Liver (tissue), 8 donors: ENCODE measurements at regions not wholly inside any gene's neighbourhood (a gene's known extent, or its start where the extent isn't known, plus 50 kb on each side); places are given as distances from the start of the nearest gene placed in this dataset.

ENCODE experiments used
- DNase-seq: peaks from one replicate; pipeline ENCODE4 v3.0.0-alpha.2; 2017; ENCODE audit warnings: low spot score
- H3K27ac ChIP-seq, 2 donors: one replicate each; pipeline ENCODE4 v1.7.0; 2013; ENCODE audit warnings: inconsistent platforms in 2 of 2, low read length in 2 of 2, control low read depth in 1 of 2, low read depth in 1 of 2, mild to moderate bottlenecking in 1 of 2
- H3K27me3 ChIP-seq, 4 donors: one replicate each; pipeline versions ENCODE4 v1.6.1 to v1.7.0; 2013; ENCODE audit warnings: low read length in 3 of 4, inconsistent platforms in 1 of 4, mild to moderate bottlenecking in 1 of 4, moderate library complexity in 1 of 4; ENCODE audit not compliant: control insufficient read depth in 4 of 4, insufficient read depth in 4 of 4
- H3K36me3 ChIP-seq, 4 donors: one replicate each; pipeline versions ENCODE4 v1.6.1 to v1.7.0; 2013; ENCODE audit warnings: low read length in 3 of 4, mild to moderate bottlenecking in 3 of 4, low read depth in 1 of 4, moderate library complexity in 1 of 4; ENCODE audit not compliant: control insufficient read depth in 4 of 4, insufficient read depth in 3 of 4
- H3K4me1 ChIP-seq, 4 donors: one replicate each; pipeline versions ENCODE4 v1.6.1 to v1.7.0; 2013; ENCODE audit warnings: low read length in 3 of 4, mild to moderate bottlenecking in 3 of 4, moderate library complexity in 1 of 4; ENCODE audit not compliant: control insufficient read depth in 4 of 4, insufficient read depth in 4 of 4
- H3K4me3 ChIP-seq, 3 donors: one replicate each; pipeline versions ENCODE4 v1.6.1 to v1.7.0; 2013; ENCODE audit warnings: low read length in 3 of 3, control low read depth in 1 of 3, low read depth in 1 of 3, mild to moderate bottlenecking in 1 of 3
- H3K9ac ChIP-seq, 2 donors: one replicate each; pipeline ENCODE4 v1.7.0; 2013; ENCODE audit warnings: low read length in 2 of 2, mild to moderate bottlenecking in 2 of 2, moderate library complexity in 2 of 2, control low read depth in 1 of 2, low read depth in 1 of 2
- H3K9me3 ChIP-seq, 4 donors: one replicate each; pipeline versions ENCODE4 v1.6.1 to v1.7.0; 2013; ENCODE audit warnings: low read length in 3 of 4; ENCODE audit not compliant: control insufficient read depth in 4 of 4
- CTCF ChIP-seq: fragments of 150-350 bp; IDR thresholded peaks from 2 replicates; pipeline ENCODE4 v1.5.1; 2017; ENCODE audit warnings: improper control_type of control experiment, low read depth, low read length; ENCODE audit not compliant: missing input control
- EGR1 ChIP-seq, 2 donors: IDR thresholded peaks; 2 replicates each; pipeline ENCODE4 v1.6.1; 2016 to 2018; ENCODE audit warnings: antibody characterized with exemption in 2 of 2, low read depth in 2 of 2
- FOXA1 ChIP-seq: IDR thresholded peaks from 2 replicates; pipeline ENCODE4 v1.6.1; 2016; ENCODE audit warnings: antibody characterized with exemption
- FOXA2 ChIP-seq: IDR thresholded peaks from 2 replicates; pipeline ENCODE4 v1.6.1; 2016; ENCODE audit warnings: antibody characterized with exemption
- GABPA ChIP-seq, 2 donors: IDR thresholded peaks in 1 of 2; conservative IDR thresholded peaks in 1 of 2; 2 replicates each; pipeline ENCODE4 v1.6.1; 2016; ENCODE audit warnings: antibody characterized with exemption in 2 of 2, mild to moderate bottlenecking in 1 of 2, moderate library complexity in 1 of 2
- HNF4A ChIP-seq, 2 donors: conservative IDR thresholded peaks; 2 replicates each; pipeline ENCODE4 v1.6.1; 2016; ENCODE audit warnings: antibody characterized with exemption in 2 of 2, mild to moderate bottlenecking in 2 of 2
- HNF4G ChIP-seq: IDR thresholded peaks from 2 replicates; pipeline ENCODE4 v1.6.1; 2016; ENCODE audit warnings: antibody characterized with exemption
- JUND ChIP-seq, 2 donors: IDR thresholded peaks; 2 replicates each; pipeline ENCODE4 v1.6.1; 2016; ENCODE audit warnings: antibody characterized with exemption in 2 of 2
- MAX ChIP-seq: IDR thresholded peaks from 2 replicates; pipeline ENCODE4 v1.6.1; 2016; ENCODE audit warnings: antibody characterized with exemption
- NR2F2 ChIP-seq: IDR thresholded peaks from 2 replicates; pipeline ENCODE4 v1.6.1; 2016; ENCODE audit warnings: antibody characterized with exemption
- RAD21 ChIP-seq, 2 donors: IDR thresholded peaks; 2 replicates each; pipeline ENCODE4 v1.6.1; 2016; ENCODE audit warnings: antibody characterized with exemption in 2 of 2, mild to moderate bottlenecking in 2 of 2
- REST ChIP-seq: IDR thresholded peaks from 2 replicates; pipeline ENCODE4 v1.6.1; 2016; ENCODE audit warnings: antibody characterized with exemption, mild to moderate bottlenecking
- RXRA ChIP-seq, 2 donors: IDR thresholded peaks; 2 replicates each; pipeline ENCODE4 v1.6.1; 2017 to 2018; ENCODE audit warnings: antibody characterized with exemption in 2 of 2, mild to moderate bottlenecking in 1 of 2
- SP1 ChIP-seq: IDR thresholded peaks from 2 replicates; pipeline ENCODE4 v1.6.1; 2018; ENCODE audit warnings: antibody characterized with exemption, mild to moderate bottlenecking
- TAF1 ChIP-seq: conservative IDR thresholded peaks from 2 replicates; pipeline ENCODE4 v1.6.1; 2016; ENCODE audit warnings: antibody characterized with exemption, mild to moderate bottlenecking
- YY1 ChIP-seq: IDR thresholded peaks from 2 replicates; pipeline ENCODE4 v1.6.1; 2016; ENCODE audit warnings: antibody characterized with exemption, mild to moderate bottlenecking
- ZBTB33 ChIP-seq: IDR thresholded peaks from 2 replicates; pipeline ENCODE4 v1.6.1; 2016; ENCODE audit warnings: antibody characterized with exemption
- WGBS: extraction: QIAGEN DNeasy Blood & Tissue Kit; methylation state at CpG from one replicate; pipeline ENCODE4 v1.1.7; 2013; 5-methylcytosine and 5-hydroxymethylcytosine counted together
- TF ChIP-seq, protein P1 (sequence below): IDR thresholded peaks from 2 replicates; pipeline ENCODE4 v1.6.1; 2016; ENCODE audit warnings: antibody characterized with exemption
- donor health status: healthy.
- donor health status: healthy.
- donor health status: healthy.
- donor health status: healthy.
- donor health status: healthy.

DNA sequence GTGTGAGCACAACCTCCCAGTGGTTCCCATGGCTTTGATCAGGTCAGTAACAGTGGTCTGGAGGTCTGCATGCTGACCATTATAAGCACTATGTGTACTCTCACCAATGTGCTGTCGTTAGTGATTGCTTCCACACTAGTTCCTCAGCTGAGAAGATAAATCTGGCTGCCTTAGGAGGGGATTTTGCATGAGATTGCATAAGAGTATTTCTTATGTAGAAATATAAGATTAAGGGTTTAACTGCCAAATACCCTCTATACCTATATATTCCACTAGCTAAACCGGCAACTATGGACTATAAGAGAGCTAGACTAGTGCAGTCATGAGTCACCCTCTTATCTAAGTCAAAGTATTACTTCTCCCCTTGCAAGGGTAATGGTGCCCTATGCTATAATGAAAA, 580.2 kb downstream of the CDH11 start:
- no peaks in the 10 kb centered on the region for H3K27me3 ChIP-seq
- H3K4me1 ChIP-seq = no peaks in the 10 kb centered on the region
- H3K4me3 ChIP-seq = no peak overlapping the region
- WGBS = 69% methylated on average over 2 of the region's 2 CpGs
- no peak overlapping the region for H3K9ac ChIP-seq
- TF ChIP-seq HNF4G (no peak), JUND (IDR thresholded peaks at IDR 0.05) (no peak), GABPA (IDR thresholded peaks at IDR 0.05 in 1 of 2, conservative IDR thresholded peaks at IDR 0.05 in 1 of 2) (no peak), EGR1 (IDR thresholded peaks at IDR 0.05; ENCODE audit: low read depth in 2 of 2) (no peak), YY1 (no peak), FOXA1 (no peak), SP1 (no peak), ZBTB33 (no peak), REST (no peak), FOXA2 (no peak)
- H3K36me3 ChIP-seq = no peaks in the 10 kb centered on the region
- H3K27ac ChIP-seq = no peak overlapping the region
- no peak for DNase-seq
- no peaks in the 10 kb centered on the region for H3K9me3 ChIP-seq

GRCh38 chr16:64540434-64540833, 581.4 kb downstream of the CDH11 start:
- no peak for TF ChIP-seq HNF4A (conservative IDR thresholded peaks at IDR 0.05)
- no peak for TF ChIP-seq FOXA2
- no peak for TF ChIP-seq CTCF
- no peak for TF ChIP-seq JUND (IDR thresholded peaks at IDR 0.05)
- no peak for TF ChIP-seq HNF4G
- TF ChIP-seq YY1 = no peak
- TF ChIP-seq GABPA (IDR thresholded peaks at IDR 0.05 in 1 of 2, conservative IDR thresholded peaks at IDR 0.05 in 1 of 2) = no peak
- no peak for TF ChIP-seq RAD21 (IDR thresholded peaks at IDR 0.05)
- TF ChIP-seq NR2F2 = no peak
- no peak for TF ChIP-seq TAF1
- TF ChIP-seq RXRA (IDR thresholded peaks at IDR 0.05) = no peak
- TF ChIP-seq, protein P1, sequence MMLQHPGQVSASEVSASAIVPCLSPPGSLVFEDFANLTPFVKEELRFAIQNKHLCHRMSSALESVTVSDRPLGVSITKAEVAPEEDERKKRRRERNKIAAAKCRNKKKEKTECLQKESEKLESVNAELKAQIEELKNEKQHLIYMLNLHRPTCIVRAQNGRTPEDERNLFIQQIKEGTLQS = no peak
- no peak for TF ChIP-seq ZBTB33
- TF ChIP-seq REST = no peak
- no peak for TF ChIP-seq SP1
- no peak for TF ChIP-seq EGR1 (IDR thresholded peaks at IDR 0.05; ENCODE audit: low read depth in 2 of 2)
- TF ChIP-seq FOXA1 = no peak
- no peak for TF ChIP-seq MAX
- DNase-seq = no peak
- no peak overlapping the region for H3K9ac ChIP-seq
- WGBS = 72% methylated on average over 3 of the region's 3 CpGs
- H3K27me3 ChIP-seq = no peaks in the 10 kb centered on the region
- no peak overlapping the region for H3K27ac ChIP-seq
- no peaks in the 10 kb centered on the region for H3K9me3 ChIP-seq
- H3K4me1 ChIP-seq = no peaks in the 10 kb centered on the region
- H3K4me3 ChIP-seq = no peak overlapping the region
- H3K36me3 ChIP-seq = no peaks in the 10 kb centered on the region
